ENCODE measurements at regions not wholly inside any gene's neighbourhood (a gene's known extent, or its start where the extent isn't known, plus 50 kb on each side); places are given as distances from the start of the nearest gene placed in this dataset.

DNA sequence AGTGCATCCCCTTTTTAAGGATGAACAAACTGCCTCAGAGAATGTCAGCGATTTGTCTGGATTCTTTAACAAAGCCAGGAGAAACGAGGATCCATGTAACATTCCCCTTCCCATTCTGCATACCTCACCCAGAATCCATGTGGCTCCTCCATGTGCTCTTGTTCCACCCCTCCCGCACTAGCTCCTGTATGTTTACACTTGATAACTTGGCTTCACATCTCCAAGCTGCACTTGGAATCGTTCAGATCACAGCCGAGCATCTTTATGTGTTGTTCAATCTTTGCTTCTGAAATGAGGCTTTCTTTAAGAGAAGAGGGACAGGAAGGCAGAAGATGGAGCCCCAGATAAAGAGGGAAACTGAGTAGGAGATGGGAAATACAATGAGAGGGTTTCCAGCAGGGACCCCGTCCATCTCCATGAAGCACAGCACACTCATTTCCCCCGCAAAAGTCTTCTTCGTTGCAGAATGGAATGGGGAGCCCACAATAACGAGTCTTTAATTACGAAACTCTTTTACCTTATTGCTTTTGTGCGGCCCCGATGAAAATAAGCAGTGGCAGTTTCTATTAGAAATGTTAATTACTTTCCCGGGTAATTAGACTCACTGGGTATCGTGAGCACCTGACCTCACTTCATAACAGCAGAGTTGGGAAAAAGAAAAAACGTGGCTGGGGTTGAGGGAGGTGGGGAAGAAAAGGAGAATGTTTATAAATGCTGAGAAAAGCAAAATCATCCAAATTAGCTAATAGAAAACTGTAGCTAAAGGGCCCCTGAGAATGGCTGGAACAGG lies 96.8 kb upstream of the ISX start:
- TF ChIP-seq EZH2 (IDR thresholded peaks at IDR 0.05), result no peak
- TF ChIP-seq, protein P1, sequence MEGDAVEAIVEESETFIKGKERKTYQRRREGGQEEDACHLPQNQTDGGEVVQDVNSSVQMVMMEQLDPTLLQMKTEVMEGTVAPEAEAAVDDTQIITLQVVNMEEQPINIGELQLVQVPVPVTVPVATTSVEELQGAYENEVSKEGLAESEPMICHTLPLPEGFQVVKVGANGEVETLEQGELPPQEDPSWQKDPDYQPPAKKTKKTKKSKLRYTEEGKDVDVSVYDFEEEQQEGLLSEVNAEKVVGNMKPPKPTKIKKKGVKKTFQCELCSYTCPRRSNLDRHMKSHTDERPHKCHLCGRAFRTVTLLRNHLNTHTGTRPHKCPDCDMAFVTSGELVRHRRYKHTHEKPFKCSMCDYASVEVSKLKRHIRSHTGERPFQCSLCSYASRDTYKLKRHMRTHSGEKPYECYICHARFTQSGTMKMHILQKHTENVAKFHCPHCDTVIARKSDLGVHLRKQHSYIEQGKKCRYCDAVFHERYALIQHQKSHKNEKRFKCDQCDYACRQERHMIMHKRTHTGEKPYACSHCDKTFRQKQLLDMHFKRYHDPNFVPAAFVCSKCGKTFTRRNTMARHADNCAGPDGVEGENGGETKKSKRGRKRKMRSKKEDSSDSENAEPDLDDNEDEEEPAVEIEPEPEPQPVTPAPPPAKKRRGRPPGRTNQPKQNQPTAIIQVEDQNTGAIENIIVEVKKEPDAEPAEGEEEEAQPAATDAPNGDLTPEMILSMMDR (IDR thresholded peaks at IDR 0.05), result no peak
